Spleen (tissue), 7 donors: ENCODE measurements at regions not wholly inside any gene's neighbourhood (a gene's known extent, or its start where the extent isn't known, plus 50 kb on each side); places are given as distances from the start of the nearest gene placed in this dataset.

Experiments used
- CTCF ChIP-seq, 11 experiments: fragments of 200-600 bp in 7 of 11; fragments of 450-650 bp in 4 of 11; sonication (generic) in 4 of 11; IDR thresholded peaks in 8 of 11; conservative IDR thresholded peaks in 3 of 11; 1 replicate in 7 of 11; 2 replicates in 4 of 11; pipeline versions ENCODE4 v1.4.0 to v1.8.0; 2016 to 2021; ENCODE audit warnings: antibody characterized with exemption in 11 of 11, inconsistent platforms in 4 of 11, mild to moderate bottlenecking in 1 of 11
- POLR2AphosphoS5 ChIP-seq, 3 donors: sonication (generic); formaldehyde crosslinking; IDR thresholded peaks; one replicate each; pipeline ENCODE4 v1.5.1; 2017; ENCODE audit warnings: antibody characterized with exemption in 3 of 3
- donor health status: DM: no; HTN: no; CAD: no; lungs with moderate emphysema.
- donor health status: DM: no; HTN: no; CAD: no.
- donor health status: DM: no; HTN: no; CAD: no.

DNA sequence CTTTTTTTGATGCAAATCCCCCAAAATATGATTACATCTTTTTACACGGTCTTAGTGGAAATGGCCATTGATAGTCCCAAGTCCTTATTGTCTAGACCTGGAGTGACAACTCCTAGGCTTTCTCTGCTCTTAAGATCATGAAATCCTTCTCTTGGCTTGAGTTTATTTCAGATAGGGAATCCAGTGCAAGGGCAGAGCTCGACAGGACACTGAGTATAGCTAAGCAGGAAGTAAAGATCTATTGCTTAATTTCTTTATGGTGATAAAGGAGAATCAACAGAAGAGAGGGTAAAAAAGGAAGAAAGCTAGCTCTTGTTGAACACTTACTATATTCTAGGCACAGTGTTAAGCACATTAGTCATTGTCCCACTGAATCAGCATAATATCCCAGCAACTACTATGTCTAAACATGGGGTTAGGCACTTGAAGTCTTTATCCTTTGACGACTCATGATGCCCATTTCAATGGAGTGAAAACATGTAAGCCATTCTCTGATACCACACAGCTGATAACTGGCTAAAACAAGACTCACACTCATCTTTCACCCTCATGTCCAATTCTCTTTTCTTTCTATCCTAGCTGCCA, 74.1 kb upstream of the LRATD1 start:
- TF ChIP-seq CTCF (IDR thresholded peaks at IDR 0.05 in 8 of 11, conservative IDR thresholded peaks at IDR 0.05 in 3 of 11) (no peak), POLR2AphosphoS5 (IDR thresholded peaks at IDR 0.05) (no peak)
